Stomach smooth muscle (tissue), 2 donors: ENCODE measurements at regions not wholly inside any gene's neighbourhood (a gene's known extent, or its start where the extent isn't known, plus 50 kb on each side); places are given as distances from the start of the nearest gene placed in this dataset.

Experiments
- H3K27ac ChIP-seq: one replicate; pipeline ENCODE4 v1.7.0; 2013; ENCODE audit warnings: mild to moderate bottlenecking, low read length, inconsistent platforms
- H3K27me3 ChIP-seq, 2 donors: one replicate each; pipeline ENCODE4 v1.7.0; 2013; ENCODE audit warnings: low read length in 2 of 2; ENCODE audit not compliant: insufficient read depth in 2 of 2, control insufficient read depth in 1 of 2
- H3K36me3 ChIP-seq, 2 donors: one replicate each; pipeline ENCODE4 v1.7.0; 2013; ENCODE audit warnings: low read length in 2 of 2; ENCODE audit not compliant: control insufficient read depth in 2 of 2, insufficient read depth in 2 of 2
- H3K4me1 ChIP-seq: one replicate; pipeline ENCODE4 v1.7.0; 2013; ENCODE audit warnings: low read length; ENCODE audit not compliant: control insufficient read depth, insufficient read depth
- H3K4me3 ChIP-seq, 2 donors: one replicate each; pipeline ENCODE4 v1.7.0; 2013; ENCODE audit warnings: low read length in 2 of 2
- H3K9ac ChIP-seq, 2 donors: one replicate each; pipeline ENCODE4 v1.7.0; 2013; ENCODE audit warnings: low read length in 2 of 2, mild to moderate bottlenecking in 1 of 2
- H3K9me3 ChIP-seq, 2 donors: one replicate each; pipeline ENCODE4 v1.7.0; 2013; ENCODE audit warnings: low read length in 2 of 2; ENCODE audit not compliant: control insufficient read depth in 2 of 2
- donor health status: healthy.
- donor health status: Pancreatic carcinoma.

DNA sequence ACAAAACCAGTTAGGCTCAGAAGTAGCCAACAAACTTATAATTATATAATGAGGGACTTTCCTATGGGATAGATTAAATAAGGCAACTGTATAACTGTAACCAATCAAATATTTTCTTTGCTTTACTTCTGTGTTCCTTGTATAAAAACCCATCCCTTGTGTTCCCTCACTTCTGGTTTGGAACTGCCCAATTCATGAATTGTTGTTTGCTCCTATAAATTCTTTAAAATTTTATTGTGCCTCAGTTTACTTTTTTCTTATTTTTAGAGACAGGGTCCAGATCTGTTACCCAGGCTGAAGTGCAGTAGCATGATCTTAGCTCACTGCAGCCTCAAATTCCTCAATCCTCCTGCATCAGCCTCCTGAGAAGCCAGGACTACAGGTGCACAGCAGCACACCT, 155.7 kb downstream of the SMAD6 start:
- Histone ChIP-seq H3K9ac (no peak overlapping the region), H3K4me1 (peaks cover 4% of the 10 kb centered on the region), H3K27me3 (no peaks in the 10 kb centered on the region), H3K27ac (no peak overlapping the region), H3K9me3 (no peaks in the 10 kb centered on the region), H3K36me3 (peaks cover 0 to 4% of the 10 kb centered on the region in 2 donors), H3K4me3 (no peak overlapping the region)

DNA sequence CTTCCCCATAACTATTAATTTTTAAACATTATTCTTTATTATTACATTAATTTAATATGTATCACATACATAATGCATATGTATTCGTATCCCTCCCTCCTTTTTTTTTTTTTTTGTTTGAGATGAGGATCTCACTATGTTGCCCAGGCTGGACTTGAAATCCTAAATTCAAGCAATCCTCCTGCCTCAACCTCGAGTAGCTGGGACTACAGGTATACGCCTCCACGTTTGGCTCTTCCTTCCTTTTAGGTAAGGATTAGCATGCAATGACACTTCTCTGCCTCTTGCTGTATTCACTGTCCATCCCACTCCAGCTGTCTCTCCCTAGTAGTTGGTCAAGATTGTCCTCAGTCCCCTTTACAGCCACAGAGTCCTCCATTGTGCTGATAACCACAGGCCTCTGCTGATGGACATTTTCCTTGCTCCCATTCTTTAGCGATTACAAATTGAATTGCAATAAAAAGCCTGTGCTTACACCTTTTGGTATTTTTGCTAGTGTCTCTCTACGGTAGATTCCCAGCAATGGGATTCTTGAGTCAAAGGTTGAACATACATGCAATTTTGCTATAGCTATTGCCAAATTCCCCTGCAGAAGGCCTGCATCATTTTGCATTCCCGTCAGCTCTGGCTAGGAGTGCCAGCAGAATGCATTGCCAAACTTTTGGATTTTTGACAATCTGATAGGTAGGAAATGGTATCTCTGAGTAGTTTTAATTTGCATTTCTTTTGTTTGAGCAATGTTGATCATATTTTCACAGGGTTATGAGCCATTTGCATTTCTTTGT, 156.6 kb downstream of the SMAD6 start:
- no peak overlapping the region for H3K4me3 ChIP-seq
- H3K36me3 ChIP-seq: peaks cover 0 to 4% of the 10 kb centered on the region in 2 donors
- no peak overlapping the region for H3K9ac ChIP-seq
- H3K9me3 ChIP-seq: no peaks in the 10 kb centered on the region
- no peak overlapping the region for H3K27ac ChIP-seq
- H3K4me1 ChIP-seq: peaks cover 4% of the 10 kb centered on the region
- no peaks in the 10 kb centered on the region for H3K27me3 ChIP-seq

DNA sequence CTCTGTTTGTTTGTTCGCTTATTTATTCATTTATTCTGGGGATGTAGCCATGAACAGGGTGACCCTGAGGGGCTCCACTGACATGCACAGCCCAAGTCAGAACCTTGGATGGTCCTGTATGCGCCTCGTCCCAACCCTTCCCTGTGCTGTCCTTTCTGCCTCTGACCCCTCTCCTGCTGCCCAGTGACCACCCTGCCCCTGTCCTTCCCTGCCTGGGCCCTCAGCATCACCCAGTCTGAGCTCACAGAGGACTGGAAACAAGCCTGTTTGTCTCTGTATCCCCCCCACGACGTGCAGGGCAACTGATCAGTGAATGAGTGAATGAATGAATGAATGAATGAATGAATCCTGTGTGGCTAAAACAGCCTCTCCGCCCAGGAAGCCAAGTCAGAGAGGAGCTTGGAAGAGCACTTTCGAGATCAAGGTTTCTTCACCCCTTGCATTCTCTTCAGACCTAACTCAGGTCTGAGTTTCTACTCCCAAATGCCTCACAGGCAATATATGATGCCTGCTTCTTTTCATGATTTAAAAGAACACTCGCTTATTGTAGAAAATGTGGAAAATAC, 157.7 kb downstream of the SMAD6 start:
- Histone ChIP-seq H3K36me3 (peaks cover 0 to 4% of the 10 kb centered on the region in 2 donors), H3K27me3 (no peaks in the 10 kb centered on the region), H3K4me3 (no peak overlapping the region), H3K9ac (no peak overlapping the region), H3K9me3 (no peaks in the 10 kb centered on the region), H3K27ac (no peak overlapping the region), H3K4me1 (peaks cover 4% of the 10 kb centered on the region)

DNA sequence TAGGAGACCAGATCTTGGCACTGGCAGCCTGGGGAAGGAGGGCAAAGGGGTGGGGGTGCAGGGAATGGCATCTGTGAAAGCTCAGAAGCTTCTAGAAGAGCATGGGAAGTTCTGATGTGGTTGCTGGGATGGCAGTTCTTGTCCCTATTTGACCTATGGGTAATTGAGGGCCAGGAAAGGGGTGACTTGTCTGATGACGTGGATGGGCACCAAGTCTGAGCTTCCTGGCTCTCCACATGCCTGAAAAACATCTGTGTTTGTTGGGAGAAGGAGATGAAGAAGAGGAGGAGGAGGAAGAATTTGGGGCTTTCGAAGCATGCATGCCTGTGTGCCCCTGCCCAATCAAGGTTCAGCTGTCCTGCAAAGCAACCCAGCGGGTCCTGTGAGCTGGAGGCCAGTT, 158.8 kb downstream of the SMAD6 start:
- H3K4me1 ChIP-seq: peaks cover 5% of the 10 kb centered on the region
- H3K9me3 ChIP-seq: no peaks in the 10 kb centered on the region
- no peak overlapping the region for H3K4me3 ChIP-seq
- H3K9ac ChIP-seq: no peak overlapping the region
- H3K27me3 ChIP-seq: no peaks in the 10 kb centered on the region
- H3K36me3 ChIP-seq: peaks cover 0 to 4% of the 10 kb centered on the region in 2 donors
- no peak overlapping the region for H3K27ac ChIP-seq

DNA sequence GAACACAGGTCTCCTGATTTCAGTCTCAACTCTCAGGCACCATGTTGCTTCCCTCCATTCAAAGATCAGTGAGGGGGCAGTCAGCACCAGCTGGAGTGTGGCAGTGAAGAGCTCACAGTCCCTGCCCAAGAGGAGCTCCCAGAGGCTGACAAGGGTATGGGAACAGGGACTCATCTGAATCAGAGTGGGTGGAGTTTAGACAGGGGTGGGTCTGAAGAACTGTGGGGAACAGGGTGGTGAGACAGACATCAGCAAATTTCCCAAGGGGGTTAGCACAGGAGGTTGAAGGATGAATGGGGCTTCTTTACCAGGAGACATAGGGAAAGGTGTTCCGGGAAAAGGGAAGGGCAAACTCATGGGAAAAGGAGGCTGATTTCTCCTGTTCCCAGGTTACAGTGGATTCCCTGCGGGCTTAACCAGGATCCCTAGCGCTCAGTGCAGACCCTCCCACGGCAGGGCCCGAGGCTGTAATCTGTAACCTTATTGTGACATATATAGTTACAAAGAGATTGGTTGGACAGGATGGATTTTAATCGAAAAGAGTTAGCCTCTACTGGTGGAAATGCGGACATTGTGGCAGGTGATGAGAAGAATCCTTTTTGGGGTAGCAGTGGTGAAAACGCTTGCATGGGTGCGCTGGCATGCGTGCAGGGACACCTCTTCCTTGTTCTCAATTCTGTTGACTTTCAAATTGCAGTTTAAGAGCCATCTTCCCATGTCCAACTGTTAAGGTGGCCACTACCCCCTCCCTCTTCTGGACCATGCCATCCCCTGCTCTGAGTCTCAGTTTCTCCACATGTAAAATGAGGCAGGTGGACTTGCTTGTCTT, 160.3 kb downstream of the SMAD6 start:
- Histone ChIP-seq H3K9me3 (no peaks in the 10 kb centered on the region), H3K9ac (no peak overlapping the region), H3K4me1 (peaks cover 6% of the 10 kb centered on the region), H3K27ac (no peak overlapping the region), H3K27me3 (no peaks in the 10 kb centered on the region), H3K4me3 (no peak overlapping the region), H3K36me3 (peaks cover 0 to 4% of the 10 kb centered on the region in 2 donors)

DNA sequence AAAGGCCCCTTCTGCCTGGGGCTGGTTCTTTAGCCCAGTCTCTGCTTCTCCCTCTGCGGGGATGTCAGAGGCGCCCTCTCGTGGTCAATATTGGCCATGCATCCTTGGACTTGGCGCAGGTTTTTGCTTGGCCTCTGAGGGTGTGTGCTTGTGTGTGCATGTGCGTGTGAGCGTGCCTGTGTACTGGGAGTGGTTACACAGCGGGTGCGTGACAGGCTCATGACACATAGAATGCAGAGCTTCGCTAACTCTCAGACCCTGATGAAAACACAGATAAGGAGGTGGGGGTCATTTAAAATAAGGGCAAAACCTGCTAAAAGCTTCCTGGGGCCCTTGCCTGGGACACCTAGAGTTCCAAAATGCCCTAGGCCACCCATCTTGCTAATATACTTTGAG, 160.9 kb downstream of the SMAD6 start:
- Histone ChIP-seq H3K27me3 (no peaks in the 10 kb centered on the region), H3K4me1 (peaks cover 6% of the 10 kb centered on the region), H3K4me3 (peak overlapping the region in 1 of 2 donors; percentile 15), H3K27ac (no peak overlapping the region), H3K9me3 (no peaks in the 10 kb centered on the region), H3K36me3 (peaks cover 0 to 4% of the 10 kb centered on the region in 2 donors), H3K9ac (no peak overlapping the region)

GRCh38 chr15:66863390-66864085, 161.5 kb downstream of the SMAD6 start:
- Histone ChIP-seq H3K4me3 (no peak overlapping the region), H3K4me1 (peaks cover 6% of the 10 kb centered on the region), H3K36me3 (peaks cover 0 to 4% of the 10 kb centered on the region in 2 donors), H3K9me3 (no peaks in the 10 kb centered on the region), H3K27ac (no peak overlapping the region), H3K27me3 (no peaks in the 10 kb centered on the region), H3K9ac (no peak overlapping the region)

- H3K27ac ChIP-seq: no peak overlapping the region
- H3K27me3 ChIP-seq: no peaks in the 10 kb centered on the region
- H3K4me1 ChIP-seq: peaks cover 6% of the 10 kb centered on the region
- no peak overlapping the region for H3K4me3 ChIP-seq
- no peaks in the 10 kb centered on the region for H3K9me3 ChIP-seq
- H3K9ac ChIP-seq: no peak overlapping the region
- no peaks in the 10 kb centered on the region for H3K36me3 ChIP-seq
Measured at GRCh38 chr15:66864086-66864830, 162.2 kb downstream of the SMAD6 start.

GRCh38 chr15:66864871-66865281, 162.8 kb downstream of the SMAD6 start:
- Histone ChIP-seq H3K27ac (no peak overlapping the region), H3K4me1 (peaks cover 6% of the 10 kb centered on the region), H3K4me3 (no peak overlapping the region), H3K36me3 (no peaks in the 10 kb centered on the region), H3K9me3 (no peaks in the 10 kb centered on the region), H3K27me3 (no peaks in the 10 kb centered on the region), H3K9ac (no peak overlapping the region)
